GM06990 (cell line): ENCODE measurements at regions not wholly inside any gene's neighbourhood (a gene's known extent, or its start where the extent isn't known, plus 50 kb on each side); places are given as distances from the start of the nearest gene placed in this dataset.

ENCODE experiments used
- DNase-seq: peaks from one replicate; pipeline ENCODE4 v3.0.0-alpha.2; 2011; ENCODE audit not compliant: insufficient read length; ENCODE audit errors: extremely low read depth
- H3K27me3 ChIP-seq: replicated peaks from 2 replicates; pipeline ENCODE4 v1.6.0; 2011; ENCODE audit warnings: low read length; ENCODE audit not compliant: control insufficient read depth, insufficient read depth
- H3K36me3 ChIP-seq: 2 replicates; pipeline ENCODE4 v1.5.1; 2011; ENCODE audit warnings: low read length; ENCODE audit not compliant: control insufficient read depth, insufficient read depth
- H3K4me3 ChIP-seq: replicated peaks from 2 replicates; pipeline ENCODE4 v1.5.1; 2011; ENCODE audit warnings: low read depth, mild to moderate bottlenecking, control low read depth, low read length
- TF ChIP-seq, protein P1 (sequence below): IDR thresholded peaks from 2 replicates; pipeline ENCODE4 v1.5.1; 2011; ENCODE audit warnings: low read length, control low read depth, mild to moderate bottlenecking, inconsistent platforms; ENCODE audit not compliant: insufficient read depth, poor library complexity, severe bottlenecking

DNA sequence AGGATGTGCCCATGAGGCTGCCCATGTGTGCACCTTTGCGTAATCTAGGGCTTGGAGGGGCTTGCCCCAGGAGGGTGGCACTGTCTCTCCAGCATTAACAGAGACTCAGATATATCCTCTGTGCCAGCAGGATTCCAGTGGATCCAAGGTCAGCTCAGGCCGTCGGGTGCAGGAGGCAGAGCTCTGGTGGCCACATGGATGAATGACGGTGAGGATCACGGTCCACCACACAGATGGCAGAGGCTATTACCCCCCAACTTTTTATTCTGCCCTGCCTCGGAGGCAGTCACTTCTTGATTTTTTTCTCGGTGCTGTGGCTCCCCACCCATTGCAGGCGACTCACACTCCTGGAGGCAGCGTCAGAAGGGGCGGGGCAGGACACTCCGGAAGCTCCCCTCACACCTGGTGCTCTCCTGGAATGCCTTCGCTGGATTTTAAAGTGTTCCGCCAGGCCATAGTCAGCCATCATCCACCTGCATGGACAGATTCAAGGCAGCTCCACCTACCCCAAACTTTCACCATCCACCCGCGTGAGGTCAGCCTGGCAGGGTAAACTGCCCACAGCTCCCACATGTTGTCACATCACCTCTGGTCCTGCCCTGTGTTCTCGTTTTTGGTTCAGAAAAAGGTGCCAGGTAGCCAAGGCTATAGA, 602.9 kb upstream of the RAB6C start:
- Histone ChIP-seq H3K4me3 (no peak overlapping the region), H3K27me3 (no peaks in the 10 kb centered on the region), H3K36me3 (no peaks in the 10 kb centered on the region)
- no peak for DNase-seq
- TF ChIP-seq, protein P1, sequence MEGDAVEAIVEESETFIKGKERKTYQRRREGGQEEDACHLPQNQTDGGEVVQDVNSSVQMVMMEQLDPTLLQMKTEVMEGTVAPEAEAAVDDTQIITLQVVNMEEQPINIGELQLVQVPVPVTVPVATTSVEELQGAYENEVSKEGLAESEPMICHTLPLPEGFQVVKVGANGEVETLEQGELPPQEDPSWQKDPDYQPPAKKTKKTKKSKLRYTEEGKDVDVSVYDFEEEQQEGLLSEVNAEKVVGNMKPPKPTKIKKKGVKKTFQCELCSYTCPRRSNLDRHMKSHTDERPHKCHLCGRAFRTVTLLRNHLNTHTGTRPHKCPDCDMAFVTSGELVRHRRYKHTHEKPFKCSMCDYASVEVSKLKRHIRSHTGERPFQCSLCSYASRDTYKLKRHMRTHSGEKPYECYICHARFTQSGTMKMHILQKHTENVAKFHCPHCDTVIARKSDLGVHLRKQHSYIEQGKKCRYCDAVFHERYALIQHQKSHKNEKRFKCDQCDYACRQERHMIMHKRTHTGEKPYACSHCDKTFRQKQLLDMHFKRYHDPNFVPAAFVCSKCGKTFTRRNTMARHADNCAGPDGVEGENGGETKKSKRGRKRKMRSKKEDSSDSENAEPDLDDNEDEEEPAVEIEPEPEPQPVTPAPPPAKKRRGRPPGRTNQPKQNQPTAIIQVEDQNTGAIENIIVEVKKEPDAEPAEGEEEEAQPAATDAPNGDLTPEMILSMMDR = no peak

DNA sequence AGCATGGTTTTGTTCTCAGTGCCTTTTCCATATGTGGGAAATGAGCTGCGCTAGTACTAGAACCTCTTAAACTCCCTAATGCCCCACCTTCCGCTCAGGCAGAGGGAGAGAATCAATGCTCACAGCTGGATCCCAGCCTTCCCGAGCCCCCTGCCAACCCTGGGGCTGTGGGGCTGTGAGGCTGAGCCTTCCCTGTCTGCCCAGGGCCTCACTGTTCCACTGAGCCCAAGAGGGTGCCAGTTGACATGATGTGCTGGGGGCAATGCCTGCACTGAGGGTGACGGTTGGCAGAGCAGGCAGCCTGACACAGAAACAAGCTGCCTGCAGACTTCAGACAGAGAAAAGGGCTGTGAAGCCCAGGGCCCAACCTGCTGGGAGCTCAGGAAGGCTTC, 602.4 kb upstream of the RAB6C start:
- Histone ChIP-seq H3K36me3 (no peaks in the 10 kb centered on the region), H3K4me3 (no peak overlapping the region), H3K27me3 (no peaks in the 10 kb centered on the region)
- no peak for DNase-seq
- TF ChIP-seq, protein P1 = no peak

DNA sequence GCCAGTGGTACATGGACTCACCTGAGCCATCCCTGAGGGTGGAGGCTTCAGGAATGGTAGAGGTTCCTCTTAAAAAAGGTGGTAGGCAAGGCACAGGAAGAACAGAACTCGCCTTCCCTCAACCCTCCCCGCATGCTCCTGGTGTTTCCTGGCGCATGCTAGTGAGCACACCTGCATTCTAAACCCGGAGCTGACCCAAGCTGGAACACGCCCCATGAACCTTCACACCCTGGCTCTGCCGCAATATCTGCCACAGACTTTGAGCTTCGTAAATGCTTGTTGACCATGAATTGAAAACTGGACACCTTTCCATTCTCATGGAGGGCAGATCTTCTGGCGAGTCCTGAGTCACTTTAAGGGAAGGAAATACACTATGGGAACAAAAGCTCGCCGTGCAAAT, 601.3 kb upstream of the RAB6C start:
- Histone ChIP-seq H3K27me3 (no peaks in the 10 kb centered on the region), H3K36me3 (no peaks in the 10 kb centered on the region), H3K4me3 (no peak overlapping the region)
- TF ChIP-seq, protein P1 = no peak
- DNase-seq = no peak

DNA sequence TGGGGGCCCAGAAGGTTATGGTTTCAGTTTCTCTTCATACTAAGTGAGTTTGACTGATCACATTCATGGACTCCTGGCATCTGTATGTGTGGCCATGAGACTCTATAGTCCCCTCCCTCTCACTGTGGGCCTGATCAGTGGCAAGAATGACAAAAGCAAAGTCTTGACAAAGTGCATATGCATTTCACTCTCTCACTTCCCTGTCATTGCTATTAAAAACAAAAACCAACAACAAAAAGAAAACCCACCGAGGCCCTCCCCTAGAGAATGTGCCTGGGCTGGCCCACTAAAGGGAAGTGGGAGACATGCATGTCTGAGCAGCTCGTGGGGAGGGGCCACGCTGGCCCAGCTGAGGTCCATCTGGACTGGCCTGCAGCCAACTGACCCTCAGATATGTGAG, 600.1 kb upstream of the RAB6C start:
- H3K36me3 ChIP-seq = no peaks in the 10 kb centered on the region
- peak; percentile 55 for DNase-seq
- no peaks in the 10 kb centered on the region for H3K27me3 ChIP-seq
- no peak overlapping the region for H3K4me3 ChIP-seq
- TF ChIP-seq, protein P1 = no peak

DNA sequence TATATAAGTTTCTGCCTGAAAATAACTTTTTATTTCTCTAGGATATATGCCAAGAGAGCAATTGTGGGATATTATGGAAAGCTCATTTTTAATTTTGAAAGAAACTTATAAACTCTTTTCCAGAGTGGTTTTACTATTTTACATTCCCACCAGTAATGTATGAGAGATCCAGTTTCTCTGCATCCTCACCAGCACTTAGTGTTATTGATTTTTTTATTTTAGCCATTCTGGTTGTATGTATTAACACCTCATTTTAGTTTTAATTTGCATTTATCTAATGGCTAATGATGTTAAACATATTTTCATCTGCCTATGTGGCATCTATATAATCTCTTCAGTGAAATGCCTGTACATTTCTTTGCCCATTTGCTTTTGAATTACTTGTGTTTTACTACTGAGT, 597.7 kb upstream of the RAB6C start:
- DNase-seq = no peak
- H3K4me3 ChIP-seq = no peak overlapping the region
- TF ChIP-seq, protein P1 = no peak
- no peaks in the 10 kb centered on the region for H3K36me3 ChIP-seq
- no peaks in the 10 kb centered on the region for H3K27me3 ChIP-seq

DNA sequence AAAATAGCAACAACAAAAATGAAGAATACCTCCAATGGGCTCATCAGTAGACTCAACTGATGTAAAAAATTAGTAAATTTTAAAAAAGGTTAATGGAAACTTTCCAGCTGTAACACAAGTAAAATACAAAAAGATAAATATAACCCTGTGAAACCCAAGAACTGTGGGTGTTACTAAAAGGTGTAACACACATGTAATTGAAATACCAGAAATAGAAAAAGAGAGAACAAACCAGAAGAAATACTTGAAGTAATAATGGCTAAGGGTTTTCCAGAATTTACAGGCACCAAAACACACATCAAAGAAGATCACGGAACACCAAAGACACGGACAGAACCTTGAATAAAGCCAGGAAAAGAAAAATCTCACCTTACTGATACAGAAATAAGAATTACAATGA, 590.6 kb upstream of the RAB6C start:
- H3K4me3 ChIP-seq = no peak overlapping the region
- H3K36me3 ChIP-seq = no peaks in the 10 kb centered on the region
- no peak for DNase-seq
- TF ChIP-seq, protein P1 = no peak
- no peaks in the 10 kb centered on the region for H3K27me3 ChIP-seq
